ENCODE measurements at regions not wholly inside any gene's neighbourhood (a gene's known extent, or its start where the extent isn't known, plus 50 kb on each side); places are given as distances from the start of the nearest gene placed in this dataset.
"Not testable (repeated sequence)": the region's sequence is repeated elsewhere in the genome, so short reads cannot be mapped to it uniquely, and the experiment has no call there.

DNA sequence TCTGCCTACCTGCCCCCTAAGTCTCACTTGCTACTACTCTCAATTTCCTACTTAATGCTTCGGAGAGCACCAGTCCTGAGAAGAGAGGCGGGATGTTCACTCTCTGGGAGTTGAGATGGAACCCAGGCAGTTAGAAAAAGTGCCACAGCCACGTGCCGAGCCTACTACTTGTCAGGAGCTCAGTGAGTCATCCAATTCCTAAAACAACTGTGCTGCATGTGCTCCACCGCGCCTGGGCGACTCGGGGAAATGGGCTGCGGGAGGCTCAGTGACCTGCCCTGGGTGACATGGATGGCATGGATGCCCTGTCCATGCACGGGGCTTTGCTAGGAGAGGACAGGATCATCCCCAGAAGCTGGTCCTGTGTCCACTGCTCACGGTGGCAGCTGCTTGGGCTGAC is 2884.2 kb downstream of the RPIA start:
- DNase-seq (ENCODE audit: low read depth); in situ Hi-C loops (cut with HindIII; ENCODE audit: low sequenced_read_pairs): not testable (repeated sequence)

DNA sequence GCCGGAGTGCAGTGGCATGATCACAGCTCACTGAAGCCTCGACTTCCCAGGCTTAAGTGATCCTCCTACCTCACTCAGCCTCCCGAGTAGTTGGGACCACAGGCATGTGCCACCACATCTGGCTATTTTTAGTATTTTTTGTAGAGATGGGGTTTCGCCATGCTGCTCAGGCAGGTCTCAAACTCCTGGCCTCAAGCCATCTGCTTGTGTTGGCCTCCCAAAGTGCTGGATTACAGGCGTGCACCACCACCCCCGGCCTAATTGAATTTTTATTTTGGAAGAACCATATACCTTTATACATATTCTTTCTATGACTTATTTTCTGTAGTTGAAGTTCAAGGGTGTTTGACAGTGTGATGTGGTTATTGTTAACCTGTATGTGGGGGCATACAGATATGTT is 2885.9 kb downstream of the RPIA start:
- H3K4me3 ChIP-seq (ENCODE audit: low read depth, low read length); in situ Hi-C loops (cut with HindIII; ENCODE audit: low sequenced_read_pairs); DNase-seq (ENCODE audit: low read depth): not testable (repeated sequence)

More for the DNA sequence above, 2884.2 kb downstream of the RPIA start:
- not testable (repeated sequence) for H3K4me3 ChIP-seq (ENCODE audit: low read depth, low read length)

DNA sequence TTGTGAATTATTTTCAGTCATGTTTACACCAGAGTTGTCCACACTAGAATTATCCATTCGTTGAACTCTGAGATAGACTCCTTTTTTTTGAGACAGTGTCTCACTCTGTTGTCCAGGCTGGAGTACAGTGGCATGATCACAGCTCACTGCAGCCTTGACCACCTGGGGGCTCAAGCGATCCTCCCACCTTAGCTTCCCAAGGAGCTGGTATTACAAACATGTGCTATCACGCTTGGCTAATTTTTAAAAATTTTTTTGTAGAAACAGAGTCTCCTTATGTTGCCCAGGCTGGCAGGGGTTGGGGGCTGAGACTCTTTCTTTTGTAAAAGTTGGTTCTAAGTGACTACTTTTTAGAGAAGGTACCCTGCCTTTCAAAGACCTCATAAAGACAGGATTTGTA is 2887.2 kb downstream of the RPIA start:
- in situ Hi-C loops (cut with HindIII; ENCODE audit: low sequenced_read_pairs) = not testable (repeated sequence)

DNA sequence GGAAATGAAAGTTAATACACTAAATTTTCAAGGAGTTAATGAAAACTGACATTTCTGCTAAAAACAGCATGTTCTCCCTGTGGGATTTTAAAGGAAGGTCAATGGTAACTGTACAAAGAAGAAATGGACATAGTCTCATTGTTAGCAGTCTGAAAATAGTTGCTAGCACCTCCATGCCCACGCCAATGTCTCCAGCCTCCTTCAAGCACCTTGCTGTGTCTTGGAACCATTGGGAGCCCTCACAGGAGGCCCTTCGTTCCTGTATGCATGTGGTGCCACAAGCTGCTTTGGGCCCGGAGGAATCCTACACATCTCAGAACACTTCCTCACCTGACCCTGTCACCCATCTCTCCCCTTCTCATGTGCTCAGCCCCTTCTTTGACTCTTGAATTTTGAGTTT is 2888.1 kb downstream of the RPIA start:
- in situ Hi-C loops (cut with HindIII; ENCODE audit: low sequenced_read_pairs); DNase-seq (ENCODE audit: low read depth); H3K4me3 ChIP-seq (ENCODE audit: low read depth, low read length): not testable (repeated sequence)

More for the DNA sequence above, 2887.2 kb downstream of the RPIA start:
- H3K4me3 ChIP-seq (ENCODE audit: low read depth, low read length); DNase-seq (ENCODE audit: low read depth): not testable (repeated sequence)

DNA sequence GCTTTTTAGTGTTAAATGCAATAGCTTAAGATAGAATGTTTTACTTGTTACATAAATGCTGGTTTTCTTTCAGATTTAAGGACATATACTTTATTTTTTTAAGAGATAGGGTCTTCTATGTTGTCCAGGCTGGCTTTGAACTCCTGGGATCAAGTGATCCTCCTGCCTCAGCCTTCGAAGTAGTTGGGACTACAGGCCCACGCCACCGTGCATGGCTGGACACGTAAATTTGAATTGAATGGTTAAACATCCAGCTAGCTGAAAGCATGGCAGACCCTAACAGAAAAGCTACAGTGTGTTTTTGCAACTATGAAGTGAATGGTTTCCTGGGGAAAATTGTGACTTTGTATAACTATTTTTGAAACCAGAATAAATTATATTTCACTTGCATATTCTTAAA is 2888.6 kb downstream of the RPIA start:
- in situ Hi-C loops (cut with HindIII; ENCODE audit: low sequenced_read_pairs); H3K4me3 ChIP-seq (ENCODE audit: low read depth, low read length); DNase-seq (ENCODE audit: low read depth): not testable (repeated sequence)

DNA sequence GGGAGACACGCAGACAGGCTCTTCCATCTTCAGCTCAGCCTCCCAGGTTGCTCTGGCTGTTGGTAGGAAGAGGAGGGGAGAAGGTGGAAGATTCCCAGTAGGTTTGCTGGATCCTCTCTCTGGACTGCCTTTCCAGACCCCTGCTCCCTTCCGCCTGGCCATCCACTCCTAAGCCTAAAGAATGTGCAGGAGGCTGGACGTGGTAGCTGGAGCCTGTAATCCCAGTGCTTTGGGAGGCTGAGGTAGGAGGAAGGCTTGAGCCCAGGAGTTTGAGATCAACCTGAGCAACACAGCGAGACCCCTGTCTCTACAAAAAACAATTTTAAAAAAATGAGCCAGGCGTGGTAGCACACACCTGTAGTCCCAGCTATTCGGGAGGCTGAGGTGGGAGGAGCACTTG is 2895.6 kb downstream of the RPIA start:
- in situ Hi-C loops (cut with HindIII; ENCODE audit: low sequenced_read_pairs); H3K4me3 ChIP-seq (ENCODE audit: low read depth, low read length); DNase-seq (ENCODE audit: low read depth): not testable (repeated sequence)

DNA sequence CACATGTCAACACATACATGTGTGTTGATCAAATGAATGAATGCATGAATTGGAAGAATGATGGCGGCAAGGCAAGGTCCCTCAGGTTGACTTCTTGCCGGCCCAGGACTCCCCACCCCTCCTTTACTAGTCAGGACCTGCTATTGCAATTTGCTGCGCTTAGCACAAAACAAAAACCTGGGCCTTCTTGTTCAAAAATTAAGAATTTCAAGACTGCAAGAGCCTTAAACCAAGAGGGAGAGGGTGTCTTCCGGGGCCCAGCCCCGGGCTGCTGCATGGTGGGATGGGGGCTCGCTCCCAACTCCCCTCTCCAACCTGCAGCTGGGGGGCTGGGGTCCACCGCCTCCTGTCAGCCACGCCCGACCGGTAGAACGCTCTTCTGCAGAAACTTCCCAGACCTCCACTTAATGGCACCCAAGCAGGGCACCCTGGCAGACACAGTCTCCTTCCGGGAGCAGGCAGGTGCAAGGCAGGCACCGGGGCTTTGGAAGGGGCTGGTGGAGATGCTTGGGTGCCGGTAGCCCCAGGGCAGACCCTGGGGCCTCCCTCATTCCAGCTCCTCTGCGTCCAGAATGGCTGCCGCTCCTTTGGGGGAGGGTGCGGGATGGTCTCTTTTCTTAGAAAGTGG is 2896.5 kb downstream of the RPIA start:
- in situ Hi-C loops (cut with HindIII; ENCODE audit: low sequenced_read_pairs); DNase-seq (ENCODE audit: low read depth); H3K4me3 ChIP-seq (ENCODE audit: low read depth, low read length): not testable (repeated sequence)

DNA sequence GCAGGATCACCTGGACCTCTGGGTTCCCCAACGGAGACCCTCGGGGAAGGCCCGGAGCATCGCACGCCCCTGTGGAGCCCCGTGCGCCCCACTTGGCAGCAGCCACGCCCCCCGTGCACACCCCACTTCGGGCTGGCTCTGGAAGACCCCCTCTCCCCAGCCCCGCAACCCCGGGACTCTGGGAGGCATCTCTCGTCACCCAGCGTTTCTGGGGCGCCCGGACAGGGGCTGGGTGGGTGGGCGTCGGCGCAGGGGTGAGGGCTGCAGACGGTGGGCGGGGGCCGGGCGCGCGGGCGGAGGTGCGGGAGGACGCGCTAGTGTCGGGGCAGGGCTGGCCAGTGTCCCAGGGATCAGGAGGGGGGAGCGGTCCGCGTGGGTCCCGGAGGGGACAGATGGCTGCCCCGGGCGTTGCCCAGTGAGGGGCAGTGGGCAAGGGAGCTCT is 2897.3 kb downstream of the RPIA start:
- in situ Hi-C loops (cut with HindIII; ENCODE audit: low sequenced_read_pairs); H3K4me3 ChIP-seq (ENCODE audit: low read depth, low read length); DNase-seq (ENCODE audit: low read depth): not testable (repeated sequence)

DNA sequence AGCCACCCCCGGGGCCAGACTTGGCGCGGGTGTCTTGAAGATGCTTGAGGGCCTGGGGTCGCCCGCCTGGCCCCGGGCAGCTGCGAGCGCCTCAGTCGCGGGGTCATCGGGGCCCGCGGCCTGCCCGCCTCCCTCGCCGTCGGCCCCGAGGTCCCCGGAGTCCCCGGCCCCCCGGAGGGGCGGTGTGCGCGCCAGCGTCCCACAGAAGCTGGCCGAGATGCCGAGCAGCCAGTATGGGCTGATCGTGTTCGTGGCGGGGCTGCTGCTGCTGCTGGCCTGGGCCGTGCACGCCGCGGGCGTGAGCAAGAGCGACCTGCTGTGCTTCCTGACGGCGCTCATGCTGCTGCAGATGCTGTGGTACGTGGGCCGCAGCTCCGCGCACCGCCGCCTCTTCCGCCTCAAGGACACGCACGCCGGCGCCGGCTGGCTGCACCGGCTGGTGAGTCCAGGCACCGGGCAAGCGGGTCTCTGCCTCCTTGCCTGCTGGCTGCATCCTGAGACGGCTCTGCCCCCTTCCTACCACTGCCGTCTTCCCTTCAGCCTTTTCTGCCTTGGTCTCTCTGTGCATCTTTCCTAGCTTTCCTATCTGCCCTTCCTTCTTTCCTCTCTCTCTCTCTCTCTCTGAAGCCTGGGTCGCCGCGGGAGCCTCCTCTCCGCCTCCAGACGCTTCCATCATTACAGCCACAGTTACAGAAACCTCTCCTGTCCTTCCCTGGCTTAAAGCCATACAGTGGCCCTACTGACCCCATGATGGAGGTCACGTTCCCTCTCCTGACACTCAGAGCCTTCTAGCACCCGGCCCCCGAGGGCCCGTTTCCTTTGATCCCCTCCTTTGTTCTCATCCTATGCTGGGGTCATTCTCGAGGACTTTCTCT is 2898.2 kb downstream of the RPIA start:
- H3K4me3 ChIP-seq (ENCODE audit: low read depth, low read length); in situ Hi-C loops (cut with HindIII; ENCODE audit: low sequenced_read_pairs); DNase-seq (ENCODE audit: low read depth): not testable (repeated sequence)

DNA sequence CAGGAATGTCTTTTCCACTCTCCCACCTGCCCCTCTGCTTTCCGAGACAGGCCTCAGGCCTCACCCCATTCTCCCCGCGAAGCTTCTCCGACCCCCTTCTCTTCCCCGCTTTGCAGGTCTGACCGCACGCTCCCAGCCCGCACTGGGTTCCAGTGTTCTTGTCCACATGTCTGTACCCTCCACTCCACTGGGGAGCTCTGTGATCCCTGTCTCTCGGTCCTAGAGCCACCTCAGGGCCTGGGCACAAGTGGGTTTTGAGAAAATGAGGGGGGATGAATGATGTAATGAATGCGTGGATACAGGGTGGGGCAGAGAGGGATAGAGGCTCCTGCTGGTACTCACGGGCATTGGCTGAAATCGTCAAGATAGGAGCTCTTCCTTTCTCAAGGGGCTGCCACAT is 2898.9 kb downstream of the RPIA start:
- DNase-seq (ENCODE audit: low read depth); in situ Hi-C loops (cut with HindIII; ENCODE audit: low sequenced_read_pairs); H3K4me3 ChIP-seq (ENCODE audit: low read depth, low read length): not testable (repeated sequence)

DNA sequence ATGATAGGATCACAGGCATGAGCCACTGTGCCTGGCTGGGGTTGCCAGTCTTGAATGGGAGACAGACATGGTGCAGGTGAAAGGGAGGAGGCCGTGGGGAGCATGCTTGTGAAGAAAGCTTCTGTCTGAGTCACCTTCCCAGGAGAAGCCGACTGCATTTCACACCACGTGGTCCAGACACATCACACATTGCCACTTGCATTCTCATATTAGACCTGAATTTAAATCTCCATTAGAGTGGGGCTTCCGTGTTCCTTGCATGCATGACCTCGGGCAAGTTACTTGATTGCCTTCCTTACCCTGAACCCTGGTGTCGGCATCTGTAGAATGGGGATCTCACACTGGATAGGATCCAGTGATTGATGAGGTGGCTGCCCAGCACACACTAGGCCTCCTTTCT is 2899.6 kb downstream of the RPIA start:
- in situ Hi-C loops (cut with HindIII; ENCODE audit: low sequenced_read_pairs); DNase-seq (ENCODE audit: low read depth); H3K4me3 ChIP-seq (ENCODE audit: low read depth, low read length): not testable (repeated sequence)

DNA sequence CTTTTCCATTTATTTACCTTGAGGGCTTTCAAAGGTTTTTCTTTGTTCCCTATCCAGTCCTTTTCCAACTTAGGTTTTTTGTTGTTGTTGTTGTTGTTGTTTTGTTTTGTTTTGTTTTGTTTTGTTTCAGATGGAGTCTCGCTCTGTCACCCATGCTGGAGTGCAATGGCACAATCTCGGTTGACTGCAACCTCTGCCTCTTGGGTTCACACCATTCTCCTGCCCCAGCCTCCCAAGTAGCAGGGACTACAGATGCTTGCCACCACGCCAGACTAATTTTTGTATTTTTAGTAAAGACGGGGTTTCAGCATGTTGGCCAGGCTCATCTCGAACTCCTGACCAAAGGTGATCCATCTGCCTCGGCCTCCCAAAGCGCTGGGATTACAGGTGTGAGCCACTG is 2906.0 kb downstream of the RPIA start:
- H3K4me3 ChIP-seq (ENCODE audit: low read depth, low read length); DNase-seq (ENCODE audit: low read depth); in situ Hi-C loops (cut with HindIII; ENCODE audit: low sequenced_read_pairs): not testable (repeated sequence)

DNA sequence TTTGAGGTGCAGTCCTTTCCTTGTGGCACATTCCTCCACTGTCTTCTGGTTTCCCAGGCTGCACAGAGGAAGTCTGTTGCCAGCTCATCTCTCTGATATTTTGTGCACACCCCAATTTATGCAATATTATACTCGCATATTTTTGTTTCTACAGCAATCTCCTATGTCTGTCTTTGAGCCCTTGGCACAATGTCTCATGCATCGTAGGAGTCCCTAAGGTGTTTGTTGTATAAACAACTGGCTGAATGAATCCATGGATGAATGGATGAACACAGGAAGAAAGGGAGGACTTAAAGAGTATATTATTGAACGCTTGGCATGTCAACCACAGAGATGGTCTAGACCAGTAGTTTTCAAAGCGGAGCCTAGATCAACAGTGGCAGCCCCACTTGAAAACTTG is 2907.0 kb downstream of the RPIA start:
- DNase-seq (ENCODE audit: low read depth); in situ Hi-C loops (cut with HindIII; ENCODE audit: low sequenced_read_pairs); H3K4me3 ChIP-seq (ENCODE audit: low read depth, low read length): not testable (repeated sequence)

DNA sequence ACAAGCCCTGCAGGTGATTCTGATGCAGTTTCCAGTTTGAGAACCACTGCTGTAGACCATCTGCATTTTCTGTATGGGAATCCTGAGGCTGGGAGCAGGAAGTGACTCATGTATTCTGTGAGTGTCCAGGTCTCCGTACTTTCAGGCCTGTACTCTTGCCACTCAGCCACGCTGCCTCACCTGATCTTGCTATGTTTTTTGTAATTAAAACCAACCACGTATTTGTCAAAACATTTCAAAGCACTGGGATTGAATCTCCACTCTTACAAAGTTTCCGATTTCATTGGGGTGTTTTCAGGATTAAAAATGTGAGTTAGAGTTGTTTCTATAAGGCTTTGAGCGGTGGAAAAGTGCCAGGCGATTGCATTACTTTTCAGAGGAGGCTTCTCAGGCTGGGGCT is 2907.5 kb downstream of the RPIA start:
- in situ Hi-C loops (cut with HindIII; ENCODE audit: low sequenced_read_pairs); DNase-seq (ENCODE audit: low read depth); H3K4me3 ChIP-seq (ENCODE audit: low read depth, low read length): not testable (repeated sequence)

DNA sequence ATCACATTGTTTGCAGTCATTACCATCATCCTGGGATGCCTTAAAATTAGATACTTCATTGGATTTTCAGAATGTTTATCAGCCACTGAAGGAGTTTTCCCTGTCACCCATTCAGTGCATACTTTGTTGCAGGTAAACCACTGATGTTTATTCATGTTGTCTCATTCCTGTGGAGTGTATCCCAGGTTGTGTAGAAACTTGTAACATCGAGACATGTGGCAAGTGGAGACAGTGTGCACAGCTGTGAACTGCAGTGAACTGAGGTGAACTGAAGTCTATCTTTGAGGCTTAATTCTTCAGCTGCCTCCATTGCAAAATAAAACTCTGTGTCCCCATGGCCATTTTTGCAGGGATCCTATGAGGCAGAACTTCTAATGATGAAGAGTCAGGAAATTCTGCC is 2911.4 kb downstream of the RPIA start:
- DNase-seq (ENCODE audit: low read depth); in situ Hi-C loops (cut with HindIII; ENCODE audit: low sequenced_read_pairs); H3K4me3 ChIP-seq (ENCODE audit: low read depth, low read length): not testable (repeated sequence)

DNA sequence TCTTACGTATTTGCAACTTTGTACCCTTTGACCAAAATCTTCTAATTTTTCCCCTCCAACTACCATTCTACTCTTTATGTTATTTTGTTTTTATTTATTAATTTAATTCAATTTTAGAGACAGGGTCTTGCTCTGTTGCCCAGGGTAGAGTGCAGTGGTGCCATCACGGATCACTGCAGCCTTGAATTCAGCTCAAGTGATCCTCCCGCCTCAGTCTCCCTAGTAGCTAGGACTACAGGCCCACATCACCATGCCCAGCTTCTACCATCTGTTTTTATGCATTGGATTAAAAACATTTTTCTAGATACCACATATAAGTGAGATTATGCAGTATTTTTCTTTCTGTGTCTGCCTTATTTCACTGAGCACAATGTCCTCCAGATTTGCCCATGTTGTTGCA is 2912.5 kb downstream of the RPIA start:
- in situ Hi-C loops (cut with HindIII; ENCODE audit: low sequenced_read_pairs); H3K4me3 ChIP-seq (ENCODE audit: low read depth, low read length); DNase-seq (ENCODE audit: low read depth): not testable (repeated sequence)

DNA sequence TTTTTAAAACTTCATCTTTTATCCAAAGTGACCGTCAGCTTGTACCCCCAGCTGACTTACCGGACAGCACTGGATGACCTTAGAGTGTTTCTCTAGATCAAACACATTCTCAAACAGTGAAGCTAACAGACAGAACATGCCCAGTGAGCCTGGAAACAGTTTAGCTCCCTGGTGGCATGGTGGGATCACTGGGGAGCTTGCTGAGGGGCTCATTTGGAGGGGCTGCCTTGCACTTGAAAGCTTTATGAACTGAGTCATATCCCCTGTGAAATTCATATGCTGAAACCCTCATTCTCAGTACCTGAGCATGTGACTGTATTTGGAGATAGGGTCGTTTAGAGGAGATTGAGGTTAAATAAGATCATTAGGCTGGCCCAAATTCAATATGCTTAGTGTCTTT is 2913.2 kb downstream of the RPIA start:
- in situ Hi-C loops (cut with HindIII; ENCODE audit: low sequenced_read_pairs); H3K4me3 ChIP-seq (ENCODE audit: low read depth, low read length): not testable (repeated sequence)

DNA sequence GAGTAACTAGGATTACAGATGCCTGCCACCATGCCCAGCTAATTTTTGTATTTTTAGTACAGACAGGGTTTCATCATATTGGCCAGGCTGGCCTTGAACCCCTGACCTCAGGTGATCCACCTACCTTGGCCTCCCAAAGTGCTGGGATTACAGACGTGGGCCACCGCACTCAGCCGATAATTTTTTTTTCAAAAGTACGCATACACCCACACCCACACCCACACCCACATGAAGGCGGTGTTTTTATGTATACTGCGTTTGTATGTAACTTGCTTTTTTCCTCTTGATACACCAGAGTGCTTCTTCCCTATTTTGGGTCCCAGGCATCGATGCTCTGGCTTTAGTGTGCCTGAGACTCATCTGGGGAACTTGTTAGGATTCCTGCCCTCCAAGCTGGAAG is 2932.3 kb downstream of the RPIA start:
- H3K4me3 ChIP-seq (ENCODE audit: low read depth, low read length); DNase-seq (ENCODE audit: low read depth); in situ Hi-C loops (cut with HindIII; ENCODE audit: low sequenced_read_pairs): not testable (repeated sequence)

More for the DNA sequence above, 2913.2 kb downstream of the RPIA start:
- DNase-seq (ENCODE audit: low read depth) = not testable (repeated sequence)
